ENCODE measurements at regions not wholly inside any gene's neighbourhood (a gene's known extent, or its start where the extent isn't known, plus 50 kb on each side); places are given as distances from the start of the nearest gene placed in this dataset.
A peak's percentile ranks its signal among the peaks of the same experiment; 100 is the strongest.

DNA sequence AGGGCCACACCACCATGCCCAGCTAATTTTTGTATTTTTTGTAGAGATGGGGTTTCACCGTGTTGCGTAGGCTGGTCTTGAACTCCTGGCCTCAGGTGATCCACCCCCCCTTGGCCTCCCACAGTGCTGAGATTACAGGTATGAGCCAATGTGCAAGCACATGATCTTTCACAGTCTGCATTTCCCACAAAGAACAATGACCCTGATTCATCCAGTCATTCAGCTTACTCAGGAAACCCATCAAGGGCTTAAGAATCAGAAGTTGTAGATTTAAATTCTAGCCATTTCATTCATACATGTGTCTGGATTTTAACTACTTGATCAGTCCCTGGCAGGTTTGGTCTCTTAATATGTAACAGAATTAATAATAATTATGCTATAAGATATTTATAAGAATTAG is 2065.7 kb downstream of the MRPL39 start:
- H3K27ac ChIP-seq = no peak overlapping the region
- TF ChIP-seq, protein P1, sequence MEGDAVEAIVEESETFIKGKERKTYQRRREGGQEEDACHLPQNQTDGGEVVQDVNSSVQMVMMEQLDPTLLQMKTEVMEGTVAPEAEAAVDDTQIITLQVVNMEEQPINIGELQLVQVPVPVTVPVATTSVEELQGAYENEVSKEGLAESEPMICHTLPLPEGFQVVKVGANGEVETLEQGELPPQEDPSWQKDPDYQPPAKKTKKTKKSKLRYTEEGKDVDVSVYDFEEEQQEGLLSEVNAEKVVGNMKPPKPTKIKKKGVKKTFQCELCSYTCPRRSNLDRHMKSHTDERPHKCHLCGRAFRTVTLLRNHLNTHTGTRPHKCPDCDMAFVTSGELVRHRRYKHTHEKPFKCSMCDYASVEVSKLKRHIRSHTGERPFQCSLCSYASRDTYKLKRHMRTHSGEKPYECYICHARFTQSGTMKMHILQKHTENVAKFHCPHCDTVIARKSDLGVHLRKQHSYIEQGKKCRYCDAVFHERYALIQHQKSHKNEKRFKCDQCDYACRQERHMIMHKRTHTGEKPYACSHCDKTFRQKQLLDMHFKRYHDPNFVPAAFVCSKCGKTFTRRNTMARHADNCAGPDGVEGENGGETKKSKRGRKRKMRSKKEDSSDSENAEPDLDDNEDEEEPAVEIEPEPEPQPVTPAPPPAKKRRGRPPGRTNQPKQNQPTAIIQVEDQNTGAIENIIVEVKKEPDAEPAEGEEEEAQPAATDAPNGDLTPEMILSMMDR (conservative IDR thresholded peaks at IDR 0.05) = no peak

DNA sequence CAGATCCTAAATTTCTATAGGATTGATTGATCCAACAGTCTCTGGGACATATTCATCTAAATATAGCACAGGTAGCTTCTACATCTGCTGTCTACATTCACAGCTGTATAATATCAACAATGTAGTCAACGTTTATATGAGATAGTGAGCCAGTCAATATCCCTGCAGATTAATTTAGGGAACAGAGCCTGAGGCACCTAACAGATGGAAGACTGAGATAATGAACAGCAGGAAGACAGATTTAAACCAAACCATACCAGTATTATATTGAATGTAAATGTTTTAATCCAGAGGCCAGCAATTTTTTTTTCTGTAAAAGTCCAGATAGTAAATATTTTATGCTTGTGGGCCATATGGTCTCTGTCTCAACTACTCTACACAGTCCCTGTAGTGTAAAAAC is 2072.4 kb downstream of the MRPL39 start:
- TF ChIP-seq, protein P1 (conservative IDR thresholded peaks at IDR 0.05) = no peak
- no peak overlapping the region for H3K27ac ChIP-seq

DNA sequence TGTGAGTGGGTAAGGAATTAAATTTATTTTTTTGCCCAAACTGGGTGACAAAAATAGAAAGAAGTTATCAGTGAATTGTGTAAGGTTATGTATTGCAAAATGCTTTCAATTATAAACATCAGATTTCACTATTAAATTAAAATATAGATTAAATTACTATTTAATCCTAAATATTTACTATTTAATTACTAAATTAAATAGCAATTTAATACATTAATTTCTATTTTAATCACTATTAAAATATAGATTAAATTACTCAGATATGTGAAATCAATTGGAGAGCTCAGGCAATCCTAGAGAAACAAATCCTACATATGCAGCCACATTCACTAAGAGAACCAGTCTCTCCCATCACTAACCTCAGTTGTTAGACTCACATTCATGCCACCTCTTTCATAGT is 2075.8 kb downstream of the MRPL39 start:
- TF ChIP-seq, protein P1 (conservative IDR thresholded peaks at IDR 0.05) = no peak
- no peak overlapping the region for H3K27ac ChIP-seq

DNA sequence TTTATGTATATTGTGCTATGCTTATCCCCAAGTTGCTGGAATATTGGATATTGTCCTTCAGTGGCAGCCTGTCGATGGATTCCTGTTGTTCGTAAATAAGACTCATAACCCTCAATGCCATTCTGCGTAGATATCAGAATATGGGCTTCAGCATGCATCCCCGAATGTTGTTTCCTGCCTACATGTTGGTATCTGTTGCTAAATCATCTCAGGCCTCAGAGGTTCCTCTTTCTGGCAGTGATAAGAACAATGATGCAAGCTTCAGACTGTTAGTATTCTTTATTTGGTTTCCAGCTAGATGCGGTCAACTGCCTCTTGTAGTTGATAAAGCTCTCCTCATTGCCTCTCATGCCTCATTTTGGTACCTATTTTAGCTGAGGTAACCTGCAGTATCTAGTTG is 2082.6 kb downstream of the MRPL39 start:
- H3K27ac ChIP-seq = peak overlapping the region; percentile 20; the same call in 1 of the 2 replicates
- TF ChIP-seq, protein P1 (conservative IDR thresholded peaks at IDR 0.05) = no peak

DNA sequence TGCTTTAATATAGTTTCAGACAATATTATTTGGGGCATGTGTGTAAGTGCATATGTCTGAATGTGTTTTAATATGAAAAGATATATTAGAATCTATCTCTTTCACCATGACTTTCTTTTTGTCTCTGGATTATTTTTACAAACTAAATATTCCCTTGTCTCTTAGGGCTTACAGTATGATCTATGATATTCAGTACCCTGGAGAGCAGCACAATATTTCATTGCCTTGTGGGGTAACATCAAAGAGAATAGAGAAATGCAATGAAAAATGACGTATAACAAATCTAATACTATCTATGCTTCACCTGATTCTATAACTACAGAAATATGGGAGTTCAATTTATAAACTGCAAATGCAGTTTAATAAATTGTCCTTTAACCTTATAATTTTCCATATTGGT is 2084.5 kb downstream of the MRPL39 start:
- TF ChIP-seq, protein P1 (conservative IDR thresholded peaks at IDR 0.05) = no peak
- H3K27ac ChIP-seq = no peak overlapping the region

DNA sequence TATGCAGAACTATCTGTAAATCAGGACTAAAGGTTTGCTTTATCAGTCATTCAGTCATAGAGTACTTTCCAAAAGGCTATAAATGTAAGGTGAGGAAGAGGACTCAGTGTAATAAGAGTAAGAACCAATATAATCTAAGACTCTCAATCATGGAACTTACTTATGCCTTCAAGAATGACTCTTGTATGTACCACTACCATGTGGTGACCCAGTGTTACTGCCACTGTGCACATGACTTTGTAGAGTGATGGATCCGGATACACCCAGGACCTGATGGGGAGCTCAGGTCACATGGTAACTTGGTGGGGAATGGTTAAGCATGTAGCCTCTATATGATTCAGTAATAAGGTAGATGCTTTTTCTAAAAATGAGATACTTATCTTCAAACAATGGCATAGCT is 2099.8 kb downstream of the MRPL39 start:
- H3K27ac ChIP-seq = no peak overlapping the region
- TF ChIP-seq, protein P1 (conservative IDR thresholded peaks at IDR 0.05) = no peak

DNA sequence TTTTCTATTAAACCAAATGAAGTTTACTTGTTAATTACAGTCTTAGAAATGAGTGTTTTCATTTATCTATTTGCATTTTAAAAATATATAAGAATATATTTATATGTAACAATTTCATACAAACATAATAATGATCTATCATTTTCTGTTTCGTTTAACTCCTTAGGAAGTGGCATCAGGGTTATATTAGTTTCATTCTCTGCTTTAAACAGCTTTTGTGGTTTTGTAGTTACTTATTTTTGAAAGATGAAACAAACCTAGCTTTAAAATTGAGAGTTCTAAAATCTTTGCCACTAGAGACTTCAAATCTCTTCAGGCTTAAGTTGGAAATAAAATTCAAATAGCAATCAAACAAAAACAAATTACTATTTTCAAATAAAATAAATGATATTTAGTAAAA is 2110.6 kb downstream of the MRPL39 start:
- no peak overlapping the region for H3K27ac ChIP-seq
- TF ChIP-seq, protein P1 (conservative IDR thresholded peaks at IDR 0.05) = no peak

DNA sequence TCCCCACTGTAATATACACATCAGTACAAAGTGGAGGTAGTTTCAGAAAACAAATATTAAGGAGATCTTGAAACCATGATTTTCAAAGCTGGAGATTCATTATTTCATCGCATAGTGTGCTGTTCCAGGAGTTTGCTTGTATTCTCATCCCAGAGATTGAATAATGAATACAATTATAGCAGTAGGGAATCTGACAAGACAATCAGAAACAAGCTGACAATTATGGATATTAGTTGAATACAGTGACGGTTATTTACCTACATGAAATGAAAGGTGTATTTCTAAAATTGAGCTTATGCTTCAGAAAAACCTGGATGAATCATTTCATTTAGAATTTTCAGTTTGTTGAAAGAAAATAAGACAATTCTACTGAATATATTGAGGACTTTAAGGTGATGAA is 2119.0 kb downstream of the MRPL39 start:
- H3K27ac ChIP-seq = no peak overlapping the region
- TF ChIP-seq, protein P1 (conservative IDR thresholded peaks at IDR 0.05) = no peak

All from VCaP (cell line).